HepG2 (cell line): ENCODE measurements at regions not wholly inside any gene's neighbourhood (a gene's known extent, or its start where the extent isn't known, plus 50 kb on each side); places are given as distances from the start of the nearest gene placed in this dataset.

ENCODE experiments used
- ATAC-seq: fragments of 200-7000 bp; cut with Tn5 transposase; 3 replicates; pipeline ENCODE4 v1.9.1; 2020; ENCODE audit warnings: mild to moderate bottlenecking, moderate library complexity
- BruUV-seq: library from RNA; stranded (reverse); fragments of 400-500 nt; replicated peaks from 2 replicates; lab custom pipeline; 2021; lab: Mats Ljungman, UMichigan
- CTCF ChIA-PET: fragments of 300-600 bp; formaldehyde crosslinking; extraction: SDS; loops from one replicate; lab custom pipeline; 2021; ENCODE audit warnings: low total read pairs, inconsistent platforms, low intra/inter-chr PET ratio; lab: Yijun Ruan, JAX
- POLR2A ChIA-PET: fragments of 350-600 bp; sonication (Branson Sonifier 250); formaldehyde crosslinking; loops from one replicate; lab custom pipeline; 2020; ENCODE audit warnings: antibody characterized with exemption, inconsistent platforms; lab: Yijun Ruan, JAX
- DNase-seq: peaks from one replicate; pipeline ENCODE4 v3.0.0-alpha.2; 2015; ENCODE audit warnings: low spot score
- FAIRE-seq: peaks from 3 replicates; lab custom pipeline; 2011; peaks lifted over from hg19 to GRCh38; lab: Jason Lieb, UNC
- H2AFZ ChIP-seq: one replicate; pipeline ENCODE4 v1.6.1; 2011; ENCODE audit warnings: low read length, inconsistent platforms
- H3K27ac ChIP-seq: fragments of 300-600 bp; 3 replicates; pipeline ENCODE4 v1.8.0; 2011; ENCODE audit warnings: mixed run types, mild to moderate bottlenecking, mixed read lengths, low read length, inconsistent platforms; ENCODE audit not compliant: insufficient read depth; ENCODE audit errors: extremely low read length
- H3K27me3 ChIP-seq, 2 experiments: fragments of 200-600 bp in 1 of 2; 2 replicates in 1 of 2; 3 replicates in 1 of 2; pipeline versions ENCODE4 v1.6.0 to v1.8.0; 2011; ENCODE audit warnings: low read length in 2 of 2, mild to moderate bottlenecking in 2 of 2, moderate library complexity in 2 of 2, inconsistent platforms in 1 of 2; ENCODE audit not compliant: insufficient read depth in 2 of 2, control insufficient read depth in 1 of 2
- H3K36me3 ChIP-seq, 2 experiments: fragments of 200-600 bp in 1 of 2; replicated peaks in 1 of 2; 2 replicates in 1 of 2; 3 replicates in 1 of 2; pipeline versions ENCODE4 v1.5.1 to v1.8.0; 2011; ENCODE audit warnings: low read length in 2 of 2, inconsistent platforms in 1 of 2; ENCODE audit not compliant: insufficient read depth in 2 of 2, control insufficient read depth in 1 of 2
- H3K4me1 ChIP-seq: 2 replicates; pipeline ENCODE4 v1.5.1; 2012; ENCODE audit warnings: low read length, inconsistent platforms; ENCODE audit not compliant: insufficient read depth
- H3K4me2 ChIP-seq: 2 replicates; pipeline ENCODE4 v1.6.0; 2011; ENCODE audit warnings: low read depth, low read length, inconsistent platforms
- H3K4me3 ChIP-seq, 3 experiments: fragments of 200-600 bp in 1 of 3; sonication (generic), shearing (Covaris generic) in 1 of 3; replicated peaks in 1 of 3; 2 replicates each; pipeline ENCODE4 v1.5.1; 2011 to 2016; ENCODE audit warnings: low read length in 3 of 3, inconsistent platforms in 2 of 3, low read depth in 2 of 3, mild to moderate bottlenecking in 2 of 3, control low read depth in 1 of 3, mixed read lengths in 1 of 3; ENCODE audit not compliant: insufficient read depth in 1 of 3
- H3K79me2 ChIP-seq: one replicate; pipeline ENCODE4 v1.6.1; 2011; ENCODE audit warnings: low read length, inconsistent platforms; ENCODE audit not compliant: insufficient read depth
- H3K9ac ChIP-seq: 2 replicates; pipeline ENCODE4 v1.6.0; 2011; ENCODE audit warnings: mild to moderate bottlenecking, low read depth, low read length, inconsistent platforms; ENCODE audit not compliant: insufficient read depth
- H3K9me3 ChIP-seq: 2 replicates; pipeline ENCODE4 v1.5.1; 2012; ENCODE audit warnings: mild to moderate bottlenecking, low read length
- H4K20me1 ChIP-seq: 2 replicates; pipeline ENCODE4 v1.6.0; 2011; ENCODE audit warnings: inconsistent platforms, mild to moderate bottlenecking, low read length, moderate library complexity; ENCODE audit not compliant: insufficient read depth
- HOXA5 ChIP-seq: sonication (generic); formaldehyde crosslinking; IDR thresholded peaks from 2 replicates; pipeline ENCODE4 v1.4.0; 2020; ENCODE audit warnings: missing genetic modification reagents
- MAX ChIP-seq: IDR thresholded peaks from 2 replicates; pipeline ENCODE4 v1.6.1; 2012; ENCODE audit warnings: inconsistent platforms
- SMAD1 ChIP-seq: sonication (generic); formaldehyde crosslinking; IDR thresholded peaks from 2 replicates; pipeline ENCODE4 v1.4.0; 2020; ENCODE audit warnings: missing genetic modification reagents, low read depth, mild to moderate bottlenecking, borderline replicate concordance
- SRF ChIP-seq: IDR thresholded peaks from 2 replicates; pipeline ENCODE4 v1.6.1; 2011; ENCODE audit warnings: mild to moderate bottlenecking, low read depth, low read length, moderate library complexity
- TFDP1 ChIP-seq: IDR thresholded peaks from 2 replicates; pipeline ENCODE4 v1.6.1; 2016; ENCODE audit warnings: missing compliant biosample characterization, missing genetic modification reagents, borderline replicate concordance
- ZNF17 ChIP-seq: sonication (generic); formaldehyde crosslinking; IDR thresholded peaks from 2 replicates; pipeline ENCODE4 v1.5.0; 2020; ENCODE audit warnings: mild to moderate bottlenecking, missing genetic modification reagents
- ZNF180 ChIP-seq: sonication (generic); formaldehyde crosslinking; IDR thresholded peaks from 2 replicates; pipeline ENCODE4 v1.4.0; 2020; ENCODE audit warnings: low read depth, missing genetic modification reagents, borderline replicate concordance
- WGBS: methylation state at CpG from one replicate; pipeline ENCODE4 v1.1.6; 2017; ENCODE audit warnings: low lambda C conversion rate; 5-methylcytosine and 5-hydroxymethylcytosine counted together
- in situ Hi-C: cut with HindIII; loops from 2 replicates; pipeline ENCODE4 v1.10.0; 2017; ENCODE audit warnings: low pct_unique_long_range_greater_than_20kb; ENCODE audit not compliant: extremely low pct_ligation_motif_present
- intact Hi-C: fragments of 100-400 bp; cut with micrococcal nuclease; formaldehyde crosslinking; loops from one replicate; pipeline ENCODE4 v1.10.0; 2022; ENCODE audit not compliant: unreplicated experiment

- no peaks in the 10 kb centered on the region for H4K20me1 ChIP-seq
- ChIA-PET CTCF (no interaction called here), POLR2A (no interaction called here)
- H3K79me2 ChIP-seq: no peaks in the 10 kb centered on the region
- H3K27ac ChIP-seq: no peak overlapping the region
- FAIRE-seq (no peak), ATAC-seq (no peak), DNase-seq (no peak)
- no peak overlapping the region for H3K9ac ChIP-seq
- no peak overlapping the region for H2AFZ ChIP-seq
- H3K9me3 ChIP-seq: no peaks in the 10 kb centered on the region
- no peak overlapping the region for H3K4me3 ChIP-seq
- BruUV-seq: no TSS peak
- TF ChIP-seq TFDP1 (CRISPR knock-in tag): no peak
- no peak for TF ChIP-seq ZNF180 (CRISPR knock-in tag)
- intact Hi-C loops (no loop called here), in situ Hi-C loops (loop anchor here (10.0 kb wide), 1 partner anchor 63 kb away; no protein-coding TSS in a partner anchor)
- H3K4me2 ChIP-seq: no peak overlapping the region
- peaks cover 7% of the 10 kb centered on the region for H3K4me1 ChIP-seq
- WGBS: 67% methylated on average over 4 of the region's 4 CpGs
- no peaks in the 10 kb centered on the region for H3K36me3 ChIP-seq
- no peaks in the 10 kb centered on the region for H3K27me3 ChIP-seq
Observed at GRCh38 chrX:31007321-31007720, 64.5 kb downstream of the FTHL17 start.

- 92% methylated on average over 2 of the region's 2 CpGs for WGBS
- no peak overlapping the region for H3K9ac ChIP-seq
- H3K27me3 ChIP-seq: no peaks in the 10 kb centered on the region
- BruUV-seq: no TSS peak
- no peak overlapping the region for H2AFZ ChIP-seq
- intact Hi-C loops (no loop called here), in situ Hi-C loops (loop anchor here (10.0 kb wide), 1 partner anchor 61 kb away; no protein-coding TSS in a partner anchor)
- H3K4me3 ChIP-seq: no peak overlapping the region
- POLR2A ChIA-PET: no interaction called here
- H3K79me2 ChIP-seq: no peaks in the 10 kb centered on the region
- CTCF ChIA-PET: no interaction called here
- no peak overlapping the region for H3K27ac ChIP-seq
- H3K4me1 ChIP-seq: no peaks in the 10 kb centered on the region
- no peaks in the 10 kb centered on the region for H4K20me1 ChIP-seq
- no peak for FAIRE-seq
- H3K36me3 ChIP-seq: no peaks in the 10 kb centered on the region
- no peaks in the 10 kb centered on the region for H3K9me3 ChIP-seq
- H3K4me2 ChIP-seq: no peak overlapping the region
- no peak for DNase-seq
- TF ChIP-seq ZNF17 (CRISPR knock-in tag) (no peak), SRF (no peak), MAX (no peak), HOXA5 (CRISPR knock-in tag) (no peak), SMAD1 (CRISPR knock-in tag) (no peak)
- ATAC-seq: no peak
Observed at GRCh38 chrX:31006027-31006426, 65.8 kb downstream of the FTHL17 start.
